Activated T-helper 1 cell treated with anti-CD3 and anti-CD28 coated beads, Interleukin-12 subunit alpha, Interleukin-12 subunit beta, Interleukin-2, Interleukin-4 antibody, amounts not matched to agents 30 ng/mL and 10 ng/mL and 1 ng/mL, durations not matched to agents 14 hours and 24 hours and 36 hours (primary cell): ENCODE measurements at regions not wholly inside any gene's neighbourhood (a gene's known extent, or its start where the extent isn't known, plus 50 kb on each side); places are given as distances from the start of the nearest gene placed in this dataset.
"Not testable (repeated sequence)": the region's sequence is repeated elsewhere in the genome, so short reads cannot be mapped to it uniquely, and the experiment has no call there.

Experiments used
- DNase-seq: peaks from one replicate; pipeline ENCODE4 v3.0.0; 2021; ENCODE audit warnings: low spot score
- H3K27ac Mint-ChIP-seq: one replicate; pipeline ENCODE4 v1.8.0; 2021; ENCODE audit warnings: mild to moderate bottlenecking, mixed read lengths
- H3K27me3 Mint-ChIP-seq: one replicate; pipeline ENCODE4 v1.8.0; 2022; ENCODE audit warnings: mild to moderate bottlenecking, moderate library complexity, mixed read lengths; ENCODE audit not compliant: insufficient read depth
- H3K36me3 Mint-ChIP-seq: one replicate; pipeline ENCODE4 v1.8.0; 2021; ENCODE audit warnings: low read depth, mixed read lengths
- H3K4me1 Mint-ChIP-seq: one replicate; pipeline ENCODE4 v1.8.0; 2021; ENCODE audit warnings: low read depth, mixed read lengths
- H3K4me3 Mint-ChIP-seq: one replicate; pipeline ENCODE4 v1.8.0; 2021; ENCODE audit warnings: mild to moderate bottlenecking, moderate library complexity, mixed read lengths
- H3K9me3 Mint-ChIP-seq: one replicate; pipeline ENCODE4 v1.8.0; 2021; ENCODE audit warnings: mixed read lengths
- intact Hi-C: fragments of 100-400 bp; cut with micrococcal nuclease; formaldehyde crosslinking; loops from one replicate; pipeline ENCODE4 v1.15.1; 2024

- peaks cover 2% of the 10 kb centered on the region for H3K36me3 Mint-ChIP-seq
- no peaks in the 10 kb centered on the region for H3K27me3 Mint-ChIP-seq
- no peak overlapping the region for H3K27ac Mint-ChIP-seq
- H3K4me1 Mint-ChIP-seq: peaks cover 15% of the 10 kb centered on the region
- no peak for DNase-seq
- H3K9me3 Mint-ChIP-seq: peaks cover 3% of the 10 kb centered on the region
- H3K4me3 Mint-ChIP-seq: no peak overlapping the region
- intact Hi-C loops: no loop called here
Measured at GRCh38 chrX:42290608-42291007, 367.3 kb upstream of the CASK start.

- H3K9me3 Mint-ChIP-seq: peaks cover 3% of the 10 kb centered on the region
- H3K36me3 Mint-ChIP-seq: peaks cover 2% of the 10 kb centered on the region
- H3K4me1 Mint-ChIP-seq: peaks cover 15% of the 10 kb centered on the region
- H3K27me3 Mint-ChIP-seq: no peaks in the 10 kb centered on the region
- H3K27ac Mint-ChIP-seq: peak overlapping the region; percentile 35
- no peak overlapping the region for H3K4me3 Mint-ChIP-seq
- intact Hi-C loops: no loop called here
- DNase-seq: no peak
Measured at GRCh38 chrX:42289492-42290385, 366.4 kb upstream of the CASK start.

GRCh38 chrX:42285681-42286080, 362.3 kb upstream of the CASK start:
- H3K4me1 Mint-ChIP-seq: peaks cover 15% of the 10 kb centered on the region
- DNase-seq, H3K9me3 Mint-ChIP-seq, H3K27ac Mint-ChIP-seq, intact Hi-C loops, H3K4me3 Mint-ChIP-seq, H3K27me3 Mint-ChIP-seq, H3K36me3 Mint-ChIP-seq: not testable (repeated sequence)

GRCh38 chrX:42276982-42277690, 353.8 kb upstream of the CASK start:
- Mint-ChIP-seq H3K27ac (no peak overlapping the region), H3K4me3 (no peak overlapping the region), H3K27me3 (no peaks in the 10 kb centered on the region), H3K4me1 (no peaks in the 10 kb centered on the region), H3K9me3 (no peaks in the 10 kb centered on the region), H3K36me3 (peaks cover 2% of the 10 kb centered on the region)
- intact Hi-C loops: no loop called here
- DNase-seq: no peak

- Mint-ChIP-seq H3K27me3 (no peaks in the 10 kb centered on the region), H3K9me3 (no peaks in the 10 kb centered on the region), H3K4me3 (no peak overlapping the region), H3K36me3 (peaks cover 2% of the 10 kb centered on the region), H3K4me1 (no peaks in the 10 kb centered on the region), H3K27ac (no peak overlapping the region)
- DNase-seq: no peak
- intact Hi-C loops: no loop called here
Measured at GRCh38 chrX:42274151-42274550, 350.8 kb upstream of the CASK start.

GRCh38 chrX:42273387-42273786, 350.0 kb upstream of the CASK start:
- Mint-ChIP-seq H3K27ac (no peak overlapping the region), H3K9me3 (no peaks in the 10 kb centered on the region), H3K4me1 (no peaks in the 10 kb centered on the region), H3K36me3 (peaks cover 4% of the 10 kb centered on the region), H3K27me3 (no peaks in the 10 kb centered on the region), H3K4me3 (no peak overlapping the region)
- intact Hi-C loops: no loop called here
- no peak for DNase-seq

- Mint-ChIP-seq H3K27me3 (no peaks in the 10 kb centered on the region), H3K36me3 (peaks cover 4% of the 10 kb centered on the region), H3K4me3 (no peak overlapping the region), H3K4me1 (no peaks in the 10 kb centered on the region), H3K9me3 (no peaks in the 10 kb centered on the region), H3K27ac (no peak overlapping the region)
- no peak for DNase-seq
- intact Hi-C loops: no loop called here
Measured at GRCh38 chrX:42269186-42269585, 345.8 kb upstream of the CASK start.

GRCh38 chrX:42260854-42261253, 337.5 kb upstream of the CASK start:
- Mint-ChIP-seq H3K27ac (no peak overlapping the region), H3K4me3 (no peak overlapping the region), H3K4me1 (no peaks in the 10 kb centered on the region), H3K27me3 (peaks cover 4% of the 10 kb centered on the region), H3K36me3 (no peaks in the 10 kb centered on the region), H3K9me3 (peaks cover 4% of the 10 kb centered on the region)
- intact Hi-C loops: no loop called here
- DNase-seq: no peak

GRCh38 chrX:42248226-42248625, 324.9 kb upstream of the CASK start:
- no peak for DNase-seq
- H3K36me3 Mint-ChIP-seq: no peaks in the 10 kb centered on the region
- peaks cover 6% of the 10 kb centered on the region for H3K9me3 Mint-ChIP-seq
- no peaks in the 10 kb centered on the region for H3K4me1 Mint-ChIP-seq
- intact Hi-C loops: no loop called here
- no peak overlapping the region for H3K27ac Mint-ChIP-seq
- no peak overlapping the region for H3K4me3 Mint-ChIP-seq
- no peaks in the 10 kb centered on the region for H3K27me3 Mint-ChIP-seq

- DNase-seq: no peak
- Mint-ChIP-seq H3K4me1 (no peaks in the 10 kb centered on the region), H3K27me3 (no peaks in the 10 kb centered on the region), H3K27ac (no peak overlapping the region), H3K9me3 (peaks cover 6% of the 10 kb centered on the region), H3K36me3 (no peaks in the 10 kb centered on the region), H3K4me3 (no peak overlapping the region)
- intact Hi-C loops: no loop called here
Measured at GRCh38 chrX:42247241-42247640, 323.9 kb upstream of the CASK start.

GRCh38 chrX:42246814-42247213, 323.5 kb upstream of the CASK start:
- H3K27me3 Mint-ChIP-seq: no peaks in the 10 kb centered on the region
- H3K9me3 Mint-ChIP-seq: peaks cover 6% of the 10 kb centered on the region
- intact Hi-C loops: no loop called here

GRCh38 chrX:42242004-42242403, 318.6 kb upstream of the CASK start:
- Mint-ChIP-seq H3K36me3 (no peaks in the 10 kb centered on the region), H3K27ac (no peak overlapping the region), H3K27me3 (no peaks in the 10 kb centered on the region), H3K4me1 (peaks cover 7% of the 10 kb centered on the region), H3K4me3 (no peak overlapping the region), H3K9me3 (no peaks in the 10 kb centered on the region)
- intact Hi-C loops: no loop called here
- DNase-seq: no peak

More at GRCh38 chrX:42246814-42247213, 323.5 kb upstream of the CASK start:
- no peak overlapping the region for H3K4me3 Mint-ChIP-seq
- H3K36me3 Mint-ChIP-seq: no peaks in the 10 kb centered on the region
- DNase-seq: no peak
- no peaks in the 10 kb centered on the region for H3K4me1 Mint-ChIP-seq
- no peak overlapping the region for H3K27ac Mint-ChIP-seq

GRCh38 chrX:42241421-42241820, 318.1 kb upstream of the CASK start:
- no peak overlapping the region for H3K4me3 Mint-ChIP-seq
- no peaks in the 10 kb centered on the region for H3K36me3 Mint-ChIP-seq
- no peaks in the 10 kb centered on the region for H3K9me3 Mint-ChIP-seq
- H3K4me1 Mint-ChIP-seq: peaks cover 7% of the 10 kb centered on the region
- intact Hi-C loops: no loop called here
- no peaks in the 10 kb centered on the region for H3K27me3 Mint-ChIP-seq
- H3K27ac Mint-ChIP-seq: no peak overlapping the region
- no peak for DNase-seq
